GM19372 (cell line): ENCODE measurements at regions not wholly inside any gene's neighbourhood (a gene's known extent, or its start where the extent isn't known, plus 50 kb on each side); places are given as distances from the start of the nearest gene placed in this dataset.
"Not testable (repeated sequence)": the region's sequence is repeated elsewhere in the genome, so short reads cannot be mapped to it uniquely, and the experiment has no call there.

Source experiments
- ATAC-seq: cut with Tn5 transposase; IDR thresholded peaks from one replicate; pipeline ENCODE4 v1.9.1; 2021; ENCODE audit warnings: mild to moderate bottlenecking, low read depth, moderate library complexity; ENCODE audit not compliant: unreplicated experiment

DNA sequence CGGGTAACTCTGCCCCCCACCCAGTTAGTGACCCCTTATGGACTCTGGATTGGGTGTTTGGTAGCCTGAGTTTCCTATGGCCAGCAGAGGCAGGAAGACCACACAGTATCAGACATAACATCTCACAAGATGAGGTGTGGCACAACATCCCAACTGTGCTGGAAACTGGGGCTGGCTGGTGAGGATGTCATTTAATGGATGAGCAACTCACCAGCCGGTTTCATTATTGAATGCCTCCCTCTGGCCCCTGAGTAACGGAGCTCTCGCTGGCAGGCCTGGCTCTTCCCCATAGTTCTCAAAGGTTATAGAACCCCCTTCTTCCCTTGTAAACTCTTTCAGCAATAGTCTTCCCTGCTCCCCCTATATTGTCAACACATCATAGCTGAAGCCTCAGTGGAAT is 195.0 kb downstream of the BCL11A start:
- no peak for ATAC-seq

GRCh38 chr2:60357996-60358395 is 195.5 kb downstream of the BCL11A start:
- no peak for ATAC-seq

- no peak for ATAC-seq
These were observed 197.1 kb downstream of the BCL11A start for GRCh38 chr2:60356346-60356745.

DNA sequence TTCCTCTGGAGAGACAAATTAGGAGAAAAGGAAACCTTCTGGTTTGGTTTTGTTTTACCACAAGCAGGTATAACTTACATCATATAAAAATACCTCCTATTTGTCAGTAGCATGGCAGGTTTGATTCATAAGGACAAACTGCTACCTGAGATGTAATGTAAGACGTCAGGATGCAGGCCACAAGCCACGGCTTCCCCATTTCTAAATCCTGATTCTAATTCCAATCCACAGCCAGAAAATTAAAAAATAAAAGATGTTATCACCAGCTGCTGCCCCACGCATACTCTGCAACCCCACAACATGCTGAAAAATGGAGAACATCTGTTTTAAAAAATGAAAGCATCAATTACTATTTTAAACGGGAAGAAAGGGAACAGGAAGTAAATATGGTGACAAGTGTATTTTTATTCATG is 197.6 kb downstream of the BCL11A start:
- ATAC-seq, result no peak

DNA sequence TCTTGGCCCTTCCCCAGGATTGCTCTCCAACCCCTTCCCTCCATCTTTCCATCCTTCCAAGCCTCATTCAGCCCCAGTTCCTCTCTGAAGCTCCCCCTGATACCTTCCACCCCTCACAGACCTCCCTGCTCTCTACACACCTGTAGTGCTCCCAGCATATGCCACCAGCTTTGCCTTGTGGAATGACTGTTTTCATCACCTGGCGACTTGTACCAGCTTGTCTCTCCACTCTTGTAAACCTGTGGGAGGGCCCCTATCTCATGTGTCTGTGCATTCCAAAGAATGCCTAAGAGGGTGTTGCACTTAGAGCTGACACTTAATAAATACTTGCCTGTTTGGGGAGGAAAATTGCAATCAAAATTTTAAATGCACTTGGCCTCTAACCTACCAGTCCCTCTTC is 198.7 kb downstream of the BCL11A start:
- ATAC-seq, result no peak

GRCh38 chr2:60353863-60354262 is 199.6 kb downstream of the BCL11A start:
- peak; percentile 50 for ATAC-seq

DNA sequence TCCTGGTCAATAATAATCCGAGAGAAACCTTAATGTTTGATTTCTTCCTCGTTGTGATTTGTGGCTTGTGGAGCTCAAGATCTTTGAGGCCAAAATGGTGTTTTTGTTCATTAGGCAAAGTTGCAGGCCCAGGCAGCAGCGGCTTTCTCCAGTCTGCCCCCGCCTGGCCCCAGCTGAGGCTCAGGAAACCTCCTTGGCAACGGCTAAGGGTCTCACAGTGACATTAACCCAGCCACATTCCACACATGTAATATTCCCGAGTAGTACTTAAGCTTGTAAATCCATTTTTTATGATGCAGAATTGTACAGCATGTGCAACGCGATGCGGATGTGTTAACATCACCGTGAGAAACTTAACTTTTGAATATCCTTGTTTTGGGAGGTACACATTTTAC is 200.1 kb downstream of the BCL11A start:
- ATAC-seq, result peak; percentile 4

DNA sequence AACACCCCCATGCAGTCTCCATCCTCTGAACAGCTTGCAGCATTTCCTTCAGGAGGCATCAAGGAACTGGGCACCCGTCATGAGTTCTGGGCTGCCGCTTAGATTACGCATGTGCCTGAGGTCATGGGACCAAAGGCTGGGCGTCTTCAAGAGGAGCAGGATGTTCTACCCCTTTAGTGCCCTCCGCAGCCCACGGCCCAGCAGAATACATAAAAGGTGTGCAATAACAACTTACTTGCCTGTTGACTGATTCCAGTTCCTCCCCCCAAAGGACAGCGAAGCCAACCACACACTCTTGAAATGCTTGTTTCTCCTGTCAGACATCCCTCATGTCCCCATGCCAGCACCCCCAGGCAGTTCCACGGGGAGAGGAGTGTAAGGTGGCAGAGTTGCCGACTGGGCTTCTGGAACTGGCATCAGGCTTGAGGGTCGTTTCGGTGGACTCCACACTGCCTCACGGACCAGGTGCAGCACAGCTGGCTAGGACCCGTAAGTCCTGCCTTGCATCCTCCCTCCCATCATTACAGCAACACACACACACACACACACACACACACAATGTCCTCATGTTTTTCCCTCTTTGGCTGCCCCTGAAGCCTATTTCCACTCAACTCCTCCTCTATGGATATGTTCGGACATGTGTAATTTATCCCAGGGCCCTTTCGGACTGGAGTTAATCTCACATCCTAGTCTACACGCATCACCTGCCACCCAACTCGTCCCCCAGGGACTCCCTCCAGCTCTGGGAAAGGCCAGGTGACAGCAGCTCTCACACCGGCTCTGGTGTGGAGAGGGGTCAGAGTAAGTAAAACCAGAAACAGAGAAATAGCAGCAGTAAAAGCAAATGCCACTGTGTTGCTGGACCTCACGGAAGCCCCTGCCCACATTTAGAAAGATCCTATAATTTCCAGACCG is 200.7 kb downstream of the BCL11A start:
- ATAC-seq, result no peak

- ATAC-seq, result no peak
These were observed 201.7 kb downstream of the BCL11A start for GRCh38 chr2:60351802-60352201.

DNA sequence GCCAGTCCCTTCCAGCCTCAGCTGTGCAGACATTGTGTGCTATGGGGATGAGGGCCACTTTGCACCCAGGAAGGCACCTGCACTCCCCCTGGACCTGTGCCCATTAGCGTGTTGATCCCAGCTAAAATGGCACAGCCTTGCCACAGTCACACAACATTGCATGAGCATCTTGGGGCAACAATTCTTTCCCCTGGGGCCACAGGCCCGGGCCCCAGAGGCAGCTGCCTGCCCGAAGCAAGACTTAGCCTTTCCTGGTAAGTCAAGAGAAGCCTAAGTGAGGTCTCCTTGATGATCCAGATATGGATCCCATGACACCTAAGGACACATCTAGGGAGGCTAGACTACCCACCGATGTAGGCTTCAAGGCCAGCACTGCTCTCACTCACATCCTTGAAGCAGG is 202.1 kb downstream of the BCL11A start:
- no peak for ATAC-seq

DNA sequence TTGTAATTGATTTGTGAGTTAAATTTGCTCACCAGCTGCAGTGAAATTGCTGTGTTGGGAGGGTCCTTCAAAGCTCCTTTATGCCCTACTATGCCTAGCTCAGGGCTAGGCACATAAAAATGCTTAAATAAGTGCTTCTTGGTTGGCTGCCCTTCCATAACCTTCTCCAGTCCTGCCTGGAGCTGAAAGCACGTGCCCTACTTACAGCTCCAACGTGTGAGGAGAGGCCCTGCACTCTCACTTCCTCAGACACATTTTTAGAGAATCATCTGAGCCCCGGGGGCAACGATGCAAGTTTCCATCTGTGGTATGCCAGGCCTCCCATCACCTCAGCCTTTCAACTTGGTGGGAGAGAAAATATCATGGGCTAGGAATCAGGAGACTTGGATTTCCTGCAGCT is 202.7 kb downstream of the BCL11A start:
- ATAC-seq, result no peak

GRCh38 chr2:60347781-60348180 is 205.7 kb downstream of the BCL11A start:
- no peak for ATAC-seq

GRCh38 chr2:60342491-60342890 is 211.0 kb downstream of the BCL11A start:
- not testable (repeated sequence) for ATAC-seq

DNA sequence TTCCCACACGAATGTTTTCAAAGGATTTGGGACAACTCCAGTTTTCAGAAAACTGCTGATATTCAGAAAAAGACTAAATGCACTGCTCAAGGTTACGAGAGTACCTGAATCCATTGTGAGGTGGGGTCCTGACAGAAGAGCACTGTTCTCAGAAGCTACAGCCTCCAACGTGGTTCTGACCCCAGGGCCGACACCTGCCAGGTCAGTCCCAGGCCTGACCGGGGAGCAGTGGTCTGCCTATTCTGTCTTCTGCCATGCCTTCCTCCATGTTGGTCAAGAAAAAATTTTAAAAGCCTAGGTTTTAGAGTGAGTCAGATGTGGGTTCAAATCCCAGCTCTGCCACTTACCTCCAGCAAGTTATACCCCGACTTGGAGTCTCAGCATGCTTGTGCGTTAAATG is 212.3 kb downstream of the BCL11A start:
- ATAC-seq, result no peak

DNA sequence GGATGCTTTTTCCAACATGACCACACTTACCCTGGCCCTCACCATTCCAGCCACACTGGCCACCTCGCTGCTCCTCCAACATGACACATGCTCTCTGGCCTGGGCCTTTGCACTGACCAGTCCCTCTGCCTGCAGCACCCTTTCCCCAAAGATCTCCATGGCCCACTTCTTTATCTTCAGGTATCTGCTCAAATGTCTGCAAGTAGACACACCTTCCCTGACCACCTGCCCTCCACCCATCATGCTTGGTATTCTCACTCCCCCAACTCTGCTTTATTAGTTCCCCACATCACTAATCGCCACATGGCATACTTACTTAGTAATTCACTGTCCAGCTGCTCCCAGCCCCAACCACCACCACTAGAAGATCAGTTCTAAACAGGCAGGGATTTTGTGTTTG is 214.2 kb downstream of the BCL11A start:
- no peak for ATAC-seq

DNA sequence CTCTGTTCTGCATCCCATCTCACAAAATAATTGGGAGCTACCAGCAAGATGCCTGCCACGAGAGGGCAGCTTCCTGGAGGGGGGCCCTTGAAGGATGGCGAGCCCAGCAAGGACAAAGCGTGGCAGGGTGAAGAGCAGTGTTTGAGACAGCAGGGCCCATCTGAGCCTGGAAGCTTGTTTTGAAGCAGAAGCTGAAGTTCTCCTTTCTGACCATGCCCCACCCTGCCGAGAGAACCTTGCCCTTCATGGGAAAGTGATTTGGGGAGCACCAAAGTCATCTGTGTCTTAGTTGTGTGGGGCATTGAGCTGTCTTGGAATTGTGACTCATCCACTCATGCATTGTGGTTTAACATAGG is 216.3 kb downstream of the BCL11A start:
- ATAC-seq, result no peak

DNA sequence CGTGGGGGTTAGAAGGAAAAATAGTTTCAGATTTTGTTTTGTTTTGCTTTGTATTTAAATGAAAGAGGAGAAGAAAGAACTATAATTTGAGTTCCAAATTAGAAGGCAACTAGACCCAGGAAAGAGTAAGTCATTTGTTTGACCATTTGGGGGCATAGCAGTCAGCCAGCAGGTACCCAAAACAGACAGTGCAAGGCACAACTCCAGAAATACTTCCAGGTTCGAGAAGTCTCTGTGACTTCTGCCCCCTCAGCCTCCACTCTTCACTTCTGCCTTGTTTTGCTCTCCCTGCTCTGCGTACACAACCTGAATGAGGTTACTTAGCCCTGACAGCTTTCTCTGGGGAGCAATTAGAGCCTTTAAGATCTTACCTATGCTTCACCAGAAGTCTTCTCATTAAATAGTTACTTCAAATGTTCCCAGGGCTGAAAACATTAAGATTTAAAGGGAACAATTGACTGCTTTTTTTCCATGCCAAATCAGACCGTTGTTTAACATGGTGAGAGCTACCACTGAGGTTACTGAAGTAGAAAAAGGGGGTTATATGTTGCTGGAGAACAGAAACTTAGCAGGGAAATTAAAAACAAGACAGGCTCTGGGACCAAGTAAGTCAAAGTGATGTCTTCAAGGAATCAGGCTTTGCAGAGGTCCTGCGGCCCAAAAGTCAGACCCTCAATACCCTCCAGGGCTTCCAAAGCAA is 216.9 kb downstream of the BCL11A start:
- no peak for ATAC-seq

- ATAC-seq, result no peak
These were observed 217.8 kb downstream of the BCL11A start for GRCh38 chr2:60335533-60336237.

- no peak for ATAC-seq
These were observed 218.8 kb downstream of the BCL11A start for GRCh38 chr2:60334610-60335009.

GRCh38 chr2:60333264-60333663 is 220.2 kb downstream of the BCL11A start:
- ATAC-seq, result no peak

DNA sequence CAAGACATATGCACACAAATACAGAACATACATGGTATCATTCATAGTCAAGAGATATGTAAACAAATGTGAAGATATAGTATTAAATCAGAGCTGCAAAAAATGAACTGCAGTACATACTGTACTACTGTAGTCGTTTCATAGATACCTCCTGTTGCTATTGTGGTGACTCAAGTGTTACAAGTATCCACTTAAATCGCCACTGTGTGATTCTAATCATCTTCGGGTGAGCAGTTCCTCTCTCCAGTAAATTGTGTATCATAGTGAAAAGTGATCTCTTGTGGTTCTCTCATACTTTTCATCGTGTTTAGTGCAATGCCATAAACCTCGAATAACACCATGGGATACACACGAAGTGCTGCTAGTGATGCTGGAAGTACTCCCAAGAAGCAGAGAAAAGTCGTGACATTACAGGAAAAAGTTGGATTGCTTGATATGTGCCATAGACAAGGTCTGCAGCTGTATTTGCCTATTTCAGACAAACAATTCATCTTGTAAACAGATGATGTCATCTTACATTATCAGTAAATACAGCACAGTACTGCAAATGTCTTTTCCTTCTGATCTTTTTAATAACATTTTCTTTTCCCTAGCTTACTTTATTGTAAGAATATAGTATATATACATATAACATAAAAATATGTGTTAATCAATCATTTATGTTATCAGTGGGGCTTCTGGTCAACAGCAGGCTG is 222.2 kb downstream of the BCL11A start:
- ATAC-seq, result no peak
